ENCODE measurements at regions not wholly inside any gene's neighbourhood (a gene's known extent, or its start where the extent isn't known, plus 50 kb on each side); places are given as distances from the start of the nearest gene placed in this dataset.
"Not testable (repeated sequence)": the region's sequence is repeated elsewhere in the genome, so short reads cannot be mapped to it uniquely, and the experiment has no call there.

- DNase-seq (ENCODE audit: low read depth, low spot score); H3K9me1 ChIP-seq (replicated peaks; ENCODE audit: control insufficient read depth, extremely low read depth, insufficient read depth, low read length); BruUV-seq (replicated peaks); CTCF ChIA-PET; intact Hi-C loops (cut with micrococcal nuclease); H3K36me3 ChIP-seq (ENCODE audit: control insufficient read depth in 2 of 2, extremely low read depth in 1 of 2, insufficient read depth in 2 of 2, low read length in 2 of 2); H3K4me3 ChIP-seq (replicated peaks in 1 of 3; ENCODE audit: insufficient read depth in 1 of 3, low read depth in 1 of 3, low read length in 3 of 3); FAIRE-seq; POLR2A ChIA-PET; H3K9ac ChIP-seq (replicated peaks; ENCODE audit: extremely low read depth, insufficient read depth, low read length); H4K20me1 ChIP-seq (replicated peaks; ENCODE audit: control insufficient read depth, extremely low read depth, insufficient read depth, low read length); H3K4me2 ChIP-seq (ENCODE audit: insufficient read depth, low read length); H3K27me3 ChIP-seq (ENCODE audit: control insufficient read depth in 2 of 2, insufficient read depth in 2 of 2, low read length in 2 of 2); H3K9me3 ChIP-seq (replicated peaks; ENCODE audit: control insufficient read depth, insufficient read depth, low read length); dilution Hi-C loops (cut with MboI; ENCODE audit: extremely low pct_ligation_motif_present, low sequenced_read_pairs); H3K4me1 ChIP-seq (ENCODE audit: control insufficient read depth, extremely low read depth, insufficient read depth, low read length); H3K79me2 ChIP-seq (ENCODE audit: control insufficient read depth, insufficient read depth, low read length); H3K27ac ChIP-seq (ENCODE audit: insufficient read depth, low read depth, low read length); H2AFZ ChIP-seq (ENCODE audit: low read depth, low read length): not testable (repeated sequence)
These were observed 91.4 kb downstream of the BMP15 start for GRCh38 chrX:51001733-51002632.

GRCh38 chrX:51006064-51006463, 95.5 kb downstream of the BMP15 start:
- Histone ChIP-seq H3K27ac (ENCODE audit: insufficient read depth, low read depth, low read length) (no peak overlapping the region), H3K79me2 (ENCODE audit: control insufficient read depth, insufficient read depth, low read length) (no peaks in the 10 kb centered on the region), H4K20me1 (replicated peaks; ENCODE audit: control insufficient read depth, extremely low read depth, insufficient read depth, low read length) (no peaks in the 10 kb centered on the region), H2AFZ (ENCODE audit: low read depth, low read length) (no peak overlapping the region), H3K27me3 (ENCODE audit: control insufficient read depth in 2 of 2, insufficient read depth in 2 of 2, low read length in 2 of 2) (no peaks in the 10 kb centered on the region), H3K9ac (replicated peaks; ENCODE audit: extremely low read depth, insufficient read depth, low read length) (no peak overlapping the region), H3K9me3 (replicated peaks; ENCODE audit: control insufficient read depth, insufficient read depth, low read length) (no peaks in the 10 kb centered on the region), H3K9me1 (replicated peaks; ENCODE audit: control insufficient read depth, extremely low read depth, insufficient read depth, low read length) (no peaks in the 10 kb centered on the region), H3K4me3 (replicated peaks in 1 of 3; ENCODE audit: insufficient read depth in 1 of 3, low read depth in 1 of 3, low read length in 3 of 3) (no peak overlapping the region), H3K4me2 (ENCODE audit: insufficient read depth, low read length) (no peak overlapping the region), H3K36me3 (ENCODE audit: control insufficient read depth in 2 of 2, extremely low read depth in 1 of 2, insufficient read depth in 2 of 2, low read length in 2 of 2) (no peaks in the 10 kb centered on the region), H3K4me1 (ENCODE audit: control insufficient read depth, extremely low read depth, insufficient read depth, low read length) (no peaks in the 10 kb centered on the region)
- no peak for TF ChIP-seq EZH2 (IDR thresholded peaks at IDR 0.05; ENCODE audit: borderline replicate concordance, low read depth, low read length, severe bottlenecking)
- TF ChIP-seq JUN (IDR thresholded peaks at IDR 0.05; ENCODE audit: borderline replicate concordance, insufficient read depth, insufficient read length, low read depth): no peak
- TF ChIP-seq GATA2 (IDR thresholded peaks at IDR 0.05; ENCODE audit: insufficient read depth, insufficient read length, low read depth, low read length): no peak
- TF ChIP-seq CTCF (IDR thresholded peaks at IDR 0.05; ENCODE audit: extremely low read depth in 1 of 2, insufficient read depth in 1 of 2, low read depth in 1 of 2, low read length in 2 of 2): no peak
- no peak for TF ChIP-seq POLR2AphosphoS5 (IDR thresholded peaks at IDR 0.05; ENCODE audit: insufficient read depth, low read depth, low read length)
- TF ChIP-seq MAX (IDR thresholded peaks at IDR 0.05; ENCODE audit: insufficient read depth, insufficient read length): no peak
- TF ChIP-seq FOS (IDR thresholded peaks at IDR 0.05; ENCODE audit: borderline replicate concordance, insufficient read depth, low read length): no peak
- no peak for TF ChIP-seq MYC (IDR thresholded peaks at IDR 0.05; ENCODE audit: low read depth, low read length)
- no peak for TF ChIP-seq POLR2A (IDR thresholded peaks at IDR 0.05; ENCODE audit: low read depth, low read length)
- no peak for DNase-seq (ENCODE audit: low read depth, low spot score)
- BruUV-seq (replicated peaks): no TSS peak
- intact Hi-C loops (cut with micrococcal nuclease): no loop called here
- ChIA-PET POLR2A (no interaction called here), CTCF (no interaction called here)
- peak; percentile 68 for FAIRE-seq
- dilution Hi-C loops (cut with MboI; ENCODE audit: extremely low pct_ligation_motif_present, low sequenced_read_pairs): no loop called here
